ENCODE measurements at regions not wholly inside any gene's neighbourhood (a gene's known extent, or its start where the extent isn't known, plus 50 kb on each side); places are given as distances from the start of the nearest gene placed in this dataset.

DNA sequence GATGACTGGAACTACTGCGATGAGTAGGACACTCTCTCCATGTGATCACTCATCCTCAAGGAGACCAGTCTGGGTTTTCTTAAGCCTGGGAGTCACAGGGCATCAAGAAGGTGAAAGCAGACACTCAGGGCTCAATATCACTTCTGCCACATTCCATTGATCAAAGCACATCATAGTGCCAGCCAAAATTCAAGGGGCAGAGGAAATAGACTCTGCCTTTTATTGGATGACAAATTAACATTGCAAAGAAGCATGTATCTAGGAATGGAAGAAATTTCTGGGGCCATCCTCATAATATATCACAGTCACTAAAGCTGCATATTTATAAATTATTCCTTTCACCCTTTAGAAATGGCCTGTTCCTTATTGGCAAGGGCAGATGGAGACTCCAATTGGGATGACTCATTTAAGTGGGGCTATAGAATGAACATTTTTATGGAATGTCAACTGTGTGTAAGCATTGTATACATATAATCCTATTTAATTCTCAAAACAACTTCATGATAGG lies 114.8 kb upstream of the CDC42EP3 start:
- TF ChIP-seq CTCF (conservative IDR thresholded peaks at IDR 0.05; ENCODE audit: low read length) (no peak), EZH2phosphoT487 (IDR thresholded peaks at IDR 0.05; ENCODE audit: borderline replicate concordance) (no peak)

Data from Loucy (cell line).